Fibroblast of the conjunctiva (primary cell): ENCODE measurements at regions not wholly inside any gene's neighbourhood (a gene's known extent, or its start where the extent isn't known, plus 50 kb on each side); places are given as distances from the start of the nearest gene placed in this dataset.
"Not testable (repeated sequence)": the region's sequence is repeated elsewhere in the genome, so short reads cannot be mapped to it uniquely, and the experiment has no call there.

Experiments used
- DNase-seq: peaks from one replicate; pipeline ENCODE4 v3.0.0-alpha.2; 2010; ENCODE audit warnings: low read depth

GRCh38 chr1:10867914-10868598 lies 71.6 kb upstream of the CASZ1 start:
- no peak for DNase-seq

- DNase-seq = no peak
Observed at GRCh38 chr1:10868599-10868965, 72.1 kb upstream of the CASZ1 start.

GRCh38 chr1:10869933-10870332 lies 73.5 kb upstream of the CASZ1 start:
- no peak for DNase-seq

DNA sequence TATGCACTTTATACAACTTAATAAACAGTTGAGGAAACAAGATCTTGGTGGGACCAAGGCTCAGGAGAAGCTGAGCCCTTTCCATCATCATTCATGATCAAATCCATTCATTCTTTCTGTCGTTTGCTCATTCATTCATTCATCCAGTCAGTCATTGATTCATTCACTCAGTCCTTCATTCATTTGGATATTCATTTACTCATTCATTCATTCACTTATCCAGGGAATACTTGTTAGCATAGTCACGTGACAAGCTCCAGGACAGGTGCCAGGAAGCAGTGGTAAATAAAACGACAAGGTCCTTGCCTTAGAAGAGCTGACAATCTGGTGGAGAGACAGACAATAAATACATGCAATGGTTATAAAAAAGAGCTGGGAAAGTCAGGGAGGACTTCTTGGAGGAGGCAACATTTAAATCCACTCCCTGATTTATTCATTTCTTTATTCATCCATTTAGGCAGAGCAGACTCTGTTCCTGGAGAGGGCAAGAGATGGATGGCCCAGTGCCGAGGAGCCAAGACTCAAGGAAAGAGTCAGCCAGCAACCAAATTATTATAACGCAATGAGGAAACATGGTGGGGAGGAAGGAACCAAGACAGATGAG lies 74.1 kb upstream of the CASZ1 start:
- DNase-seq = no peak

- DNase-seq = no peak
Observed at GRCh38 chr1:10873189-10873588, 76.7 kb upstream of the CASZ1 start.

DNA sequence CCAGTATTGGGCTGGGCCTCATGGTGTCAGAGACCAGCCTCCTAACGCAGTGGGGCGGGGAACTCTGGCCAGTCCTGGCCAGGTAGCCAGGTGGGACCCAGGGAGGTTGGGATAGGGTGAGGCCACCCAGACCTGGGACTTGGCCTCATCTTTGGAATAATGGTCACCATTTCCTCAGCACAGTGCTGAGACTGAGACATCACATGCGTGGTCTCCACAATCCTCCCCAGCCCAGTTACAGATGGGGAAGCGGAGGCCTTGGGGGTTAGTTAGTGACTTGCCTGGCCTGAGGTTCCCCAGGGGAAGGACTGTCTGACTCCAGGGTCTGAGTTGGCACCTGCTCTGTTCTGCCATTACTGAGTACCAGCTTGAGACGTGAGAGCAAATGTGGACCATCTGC lies 77.9 kb upstream of the CASZ1 start:
- DNase-seq = no peak

GRCh38 chr1:10877894-10878293 lies 81.4 kb upstream of the CASZ1 start:
- DNase-seq = no peak

DNA sequence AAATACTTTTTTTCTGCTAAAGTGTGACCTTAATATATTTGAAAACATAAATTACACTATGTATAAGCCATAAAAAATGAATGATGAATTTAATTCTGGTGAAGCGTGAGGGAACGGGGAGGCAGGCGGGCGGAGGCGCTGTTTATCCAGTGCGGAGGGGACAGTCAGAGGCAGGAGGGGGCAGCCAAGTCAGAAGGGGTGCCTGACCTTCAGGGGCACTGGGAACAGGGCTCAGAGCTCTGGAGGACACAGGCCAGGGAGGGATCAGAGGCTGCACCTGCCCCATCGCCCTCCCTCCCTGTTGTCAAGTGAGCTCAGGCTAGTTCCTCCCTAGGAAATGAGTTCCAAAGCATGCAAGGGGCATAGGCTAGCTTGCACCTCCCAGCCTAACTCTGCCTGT lies 82.0 kb upstream of the CASZ1 start:
- no peak for DNase-seq

- no peak for DNase-seq
Observed at GRCh38 chr1:10880063-10880462, 83.6 kb upstream of the CASZ1 start.

DNA sequence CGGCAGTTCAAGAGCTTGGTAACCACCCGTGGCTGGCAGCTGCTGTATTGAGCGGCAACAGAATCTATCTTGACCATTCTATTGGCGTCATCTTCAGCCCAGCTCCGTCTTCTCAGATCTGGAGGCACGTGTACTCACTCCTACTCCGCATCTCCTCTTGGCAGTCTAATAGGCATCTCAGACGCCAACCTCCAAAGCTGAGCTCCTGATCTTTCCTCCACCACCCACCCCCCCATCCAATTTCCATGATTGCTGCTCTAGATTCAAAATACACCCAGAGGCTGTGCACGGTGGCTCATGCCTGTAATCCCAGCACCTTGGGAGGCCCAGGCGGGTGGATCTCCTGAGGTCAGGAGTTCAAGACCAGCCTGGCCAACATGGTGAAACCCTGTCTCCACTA lies 84.6 kb upstream of the CASZ1 start:
- DNase-seq = no peak

DNA sequence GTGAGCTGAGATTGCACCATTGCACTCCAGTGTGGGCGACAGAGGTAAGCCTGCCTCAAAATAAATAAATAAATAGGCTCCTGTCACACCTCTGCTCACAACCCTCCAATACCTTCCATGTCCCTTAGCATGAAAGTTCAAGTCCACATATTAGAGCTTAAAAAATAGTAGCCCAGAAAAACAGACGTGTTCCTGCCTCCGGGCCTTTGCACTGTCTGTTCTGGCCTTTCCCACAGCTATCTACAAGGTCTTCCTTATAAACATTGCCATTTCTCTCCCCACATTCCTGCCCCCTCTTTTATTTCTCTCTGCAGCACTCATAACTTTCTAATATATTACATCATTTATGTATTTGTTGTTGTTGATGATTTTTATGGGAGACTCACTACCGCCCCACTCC lies 85.6 kb upstream of the CASZ1 start:
- no peak for DNase-seq

DNA sequence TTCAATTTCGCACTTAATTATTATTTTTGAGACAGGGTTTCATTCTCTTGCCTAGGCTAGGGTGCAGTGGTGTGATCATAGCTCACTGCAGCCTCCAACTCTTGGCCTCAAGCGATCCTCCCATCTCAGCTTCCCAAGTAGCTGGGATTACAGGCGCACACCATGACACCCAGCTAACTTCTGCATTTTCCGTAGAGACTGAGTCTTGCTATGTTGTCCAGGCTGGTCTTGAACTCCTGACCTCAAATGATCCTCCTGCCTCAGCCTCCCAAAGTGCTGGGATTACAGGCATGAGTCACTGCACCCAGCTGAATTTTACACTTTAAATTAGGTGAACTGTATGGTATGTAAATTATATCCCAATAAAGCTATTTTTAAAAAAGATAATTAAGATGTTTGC lies 90.6 kb upstream of the CASZ1 start:
- DNase-seq = not testable (repeated sequence)

GRCh38 chr1:10888291-10888690 lies 91.8 kb upstream of the CASZ1 start:
- no peak for DNase-seq

DNA sequence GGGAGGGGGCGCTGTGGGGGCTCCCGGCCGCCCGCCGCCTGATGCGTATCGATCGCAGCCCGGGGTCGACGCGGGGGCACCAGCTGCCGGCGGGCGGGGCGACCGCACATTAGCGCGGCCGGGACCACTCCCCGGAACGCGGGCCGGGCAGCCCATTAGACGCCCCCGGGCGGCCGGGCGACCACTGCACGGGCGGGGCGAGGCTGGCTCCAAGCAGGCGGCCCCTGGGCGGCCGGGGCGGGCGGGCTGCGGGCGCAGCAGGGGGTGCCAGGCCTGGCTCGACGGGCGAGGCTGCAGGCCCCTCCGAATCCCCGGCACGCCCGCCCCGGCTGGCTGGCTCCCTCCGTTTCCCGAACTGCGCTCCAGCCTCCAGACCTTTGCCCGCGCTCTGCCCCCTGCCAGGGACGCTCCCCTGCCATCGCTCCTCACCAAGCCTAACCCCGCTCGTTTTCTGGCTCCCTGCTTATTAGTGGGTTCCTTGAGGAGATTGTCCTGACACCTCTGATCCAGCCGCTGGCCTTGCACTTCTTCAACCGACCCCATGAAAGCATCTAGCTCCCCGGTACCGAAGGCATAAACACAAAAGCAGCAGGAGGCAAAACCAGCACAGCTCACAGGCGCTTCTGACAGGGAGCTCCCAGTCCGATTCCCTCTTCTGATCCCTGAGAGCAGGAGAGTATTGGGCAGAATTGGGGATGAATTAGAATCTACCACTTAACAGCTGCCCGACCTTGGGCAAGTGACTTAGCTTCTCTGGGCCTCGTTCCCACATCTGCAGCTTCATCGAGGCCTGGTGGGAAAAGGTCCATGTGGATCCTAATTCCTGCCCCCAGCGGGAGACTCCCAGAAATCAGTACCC lies 92.6 kb upstream of the CASZ1 start:
- DNase-seq = no peak

DNA sequence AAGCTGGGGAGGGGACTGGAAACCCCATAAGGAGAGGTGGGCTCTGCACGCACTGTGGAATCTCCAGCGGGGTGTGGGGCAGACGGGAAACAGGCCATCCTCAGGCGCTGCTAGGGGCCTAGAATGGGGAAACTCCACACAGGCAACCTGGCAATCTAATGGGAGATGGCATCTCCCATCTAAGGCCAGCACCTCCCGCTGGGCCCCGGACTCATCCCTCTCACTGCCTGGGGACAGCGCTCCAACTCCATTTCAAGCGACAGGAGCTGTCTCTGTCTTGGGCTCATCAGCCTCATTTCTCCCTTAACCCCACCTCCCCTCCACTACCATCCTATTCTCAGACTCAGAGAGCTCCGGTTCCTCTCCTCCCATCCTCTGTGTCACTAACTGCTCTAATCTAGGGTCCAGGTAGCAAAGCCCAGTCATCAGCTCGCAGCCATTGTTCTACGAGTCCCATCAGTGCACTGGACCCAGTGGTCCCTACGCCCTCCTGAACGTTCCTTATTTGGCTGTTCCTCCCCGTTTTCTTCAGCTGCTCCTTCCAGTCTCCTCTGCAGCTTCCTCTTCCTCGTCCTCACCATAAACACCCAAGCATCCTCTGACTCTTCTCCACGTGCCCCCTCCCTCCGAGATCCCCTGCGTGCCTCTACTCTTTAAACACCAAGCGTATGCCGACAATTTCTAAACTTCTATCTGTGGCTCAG lies 93.4 kb upstream of the CASZ1 start:
- DNase-seq = no peak

GRCh38 chr1:10890491-10891071 lies 94.1 kb upstream of the CASZ1 start:
- DNase-seq = no peak

DNA sequence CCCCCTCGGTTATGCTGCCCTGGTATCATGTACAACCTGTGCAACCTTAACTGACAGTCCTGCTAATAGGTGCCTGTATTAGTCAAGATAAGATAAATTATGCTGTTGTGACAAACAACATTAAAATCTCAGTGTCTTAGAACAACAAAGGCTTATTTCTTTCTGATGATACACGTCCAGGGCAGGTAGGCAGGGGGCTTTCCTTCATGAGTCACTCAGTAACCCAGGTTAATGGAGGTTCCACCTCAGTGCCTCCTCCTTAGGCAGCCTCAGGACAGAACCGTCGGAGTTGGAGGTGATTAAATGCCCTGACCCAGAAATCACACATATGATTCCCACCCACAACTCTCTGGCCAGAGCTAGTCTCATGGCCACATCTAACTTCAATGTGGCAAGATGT lies 94.6 kb upstream of the CASZ1 start:
- DNase-seq = no peak

DNA sequence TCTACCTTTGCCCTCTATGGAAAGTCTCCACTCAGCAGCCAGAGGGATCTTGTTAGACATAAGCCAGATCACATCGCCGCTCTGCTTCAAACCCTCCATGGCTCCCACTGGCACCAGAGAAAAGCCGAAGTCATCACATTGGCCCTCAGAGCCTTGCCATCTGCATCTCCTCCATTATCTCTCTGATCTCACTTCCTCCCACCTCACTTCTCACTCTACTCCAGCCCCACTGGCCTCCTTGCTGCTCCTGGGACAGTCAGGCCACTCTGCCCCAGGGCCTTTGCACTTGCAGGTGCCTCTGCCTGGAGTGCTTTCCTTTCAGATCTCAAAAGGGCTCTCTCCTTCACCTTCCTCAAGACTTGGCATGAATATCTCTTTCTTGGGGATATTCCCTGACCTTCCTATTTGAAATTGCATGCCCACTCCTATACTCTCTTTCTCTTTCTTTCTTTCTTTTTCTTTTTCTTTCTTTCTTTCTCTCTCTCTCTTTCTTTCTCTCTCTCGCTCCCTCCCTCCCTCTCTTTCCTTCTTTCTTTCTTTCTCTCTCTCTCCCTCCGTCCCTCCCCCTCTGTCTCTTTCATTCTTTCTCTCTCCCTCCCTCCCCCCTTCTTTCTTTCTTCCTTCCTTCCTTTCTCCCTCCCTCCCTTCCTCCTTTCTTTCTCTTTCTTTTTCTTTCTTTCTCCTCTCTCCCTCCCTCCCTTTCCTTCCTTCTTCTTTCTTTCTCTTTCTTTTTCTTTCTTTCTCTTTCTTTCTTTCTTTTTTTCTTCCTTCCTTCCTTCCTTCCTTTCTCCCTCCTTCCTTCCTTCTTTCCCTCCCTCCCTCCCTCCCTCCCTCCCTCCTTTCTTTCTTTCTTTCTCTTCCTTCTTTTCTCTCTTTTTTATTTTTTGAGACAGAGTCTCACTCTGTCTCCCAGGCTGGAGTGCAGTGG lies 96.0 kb upstream of the CASZ1 start:
- DNase-seq = no peak

- DNase-seq = no peak
Observed at GRCh38 chr1:10895621-10896020, 99.2 kb upstream of the CASZ1 start.

GRCh38 chr1:10896673-10897072 lies 100.2 kb upstream of the CASZ1 start:
- no peak for DNase-seq

- no peak for DNase-seq
Observed at GRCh38 chr1:10897321-10897980, 101.0 kb upstream of the CASZ1 start.
